ENCODE measurements at regions not wholly inside any gene's neighbourhood (a gene's known extent, or its start where the extent isn't known, plus 50 kb on each side); places are given as distances from the start of the nearest gene placed in this dataset.

DNA sequence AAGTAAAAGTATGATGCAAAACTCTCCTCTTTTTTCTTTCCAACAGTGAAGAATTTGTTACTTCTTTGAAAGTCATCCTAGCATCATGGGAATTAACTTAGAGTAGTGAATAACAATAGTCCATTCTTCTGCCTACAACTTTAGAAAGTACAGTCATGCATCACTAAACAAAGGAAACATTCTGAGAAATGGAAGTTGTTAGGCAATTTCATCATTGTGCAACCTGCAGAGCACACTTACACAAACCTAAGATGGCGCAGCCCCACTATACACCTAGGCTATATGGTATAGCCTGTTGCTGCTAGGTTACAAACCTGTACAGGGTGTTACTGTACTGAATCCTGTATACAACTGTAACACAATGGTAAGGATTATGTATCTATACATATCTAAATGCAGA lies 1209.3 kb upstream of the C9orf72 start:
- no peaks in the 10 kb centered on the region for H3K79me2 ChIP-seq (ENCODE audit: control insufficient read depth, insufficient read depth, low read length)
- H3K27ac ChIP-seq (ENCODE audit: control insufficient read depth, insufficient read depth, low read length): no peak overlapping the region
- no peak overlapping the region for H3K9ac ChIP-seq (ENCODE audit: control insufficient read depth, extremely low read depth, insufficient read depth, low read length)
- TF ChIP-seq EZH2 (IDR thresholded peaks at IDR 0.05; ENCODE audit: low read length): no peak
- TF ChIP-seq, protein P1, sequence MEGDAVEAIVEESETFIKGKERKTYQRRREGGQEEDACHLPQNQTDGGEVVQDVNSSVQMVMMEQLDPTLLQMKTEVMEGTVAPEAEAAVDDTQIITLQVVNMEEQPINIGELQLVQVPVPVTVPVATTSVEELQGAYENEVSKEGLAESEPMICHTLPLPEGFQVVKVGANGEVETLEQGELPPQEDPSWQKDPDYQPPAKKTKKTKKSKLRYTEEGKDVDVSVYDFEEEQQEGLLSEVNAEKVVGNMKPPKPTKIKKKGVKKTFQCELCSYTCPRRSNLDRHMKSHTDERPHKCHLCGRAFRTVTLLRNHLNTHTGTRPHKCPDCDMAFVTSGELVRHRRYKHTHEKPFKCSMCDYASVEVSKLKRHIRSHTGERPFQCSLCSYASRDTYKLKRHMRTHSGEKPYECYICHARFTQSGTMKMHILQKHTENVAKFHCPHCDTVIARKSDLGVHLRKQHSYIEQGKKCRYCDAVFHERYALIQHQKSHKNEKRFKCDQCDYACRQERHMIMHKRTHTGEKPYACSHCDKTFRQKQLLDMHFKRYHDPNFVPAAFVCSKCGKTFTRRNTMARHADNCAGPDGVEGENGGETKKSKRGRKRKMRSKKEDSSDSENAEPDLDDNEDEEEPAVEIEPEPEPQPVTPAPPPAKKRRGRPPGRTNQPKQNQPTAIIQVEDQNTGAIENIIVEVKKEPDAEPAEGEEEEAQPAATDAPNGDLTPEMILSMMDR (optimal IDR thresholded peaks at IDR 0.05 in 1 of 3, IDR thresholded peaks at IDR 0.05 in 1 of 3, conservative IDR thresholded peaks at IDR 0.05 in 1 of 3; ENCODE audit: extremely low read depth in 1 of 3, insufficient read depth in 2 of 3, low read length in 3 of 3): no peak
- DNase-seq (ENCODE audit: low read depth, low spot score) (peak; percentile 40), FAIRE-seq (peak; percentile 13)
- no peaks in the 10 kb centered on the region for H3K27me3 ChIP-seq (ENCODE audit: control insufficient read depth, extremely low read depth, insufficient read depth, low read length)
- no peaks in the 10 kb centered on the region for H3K9me3 ChIP-seq (ENCODE audit: control insufficient read depth, low read depth, low read length)
- H2AFZ ChIP-seq (ENCODE audit: control insufficient read depth, low read length): no peak overlapping the region
- no peaks in the 10 kb centered on the region for H3K36me3 ChIP-seq (ENCODE audit: control insufficient read depth in 2 of 2, extremely low read depth in 1 of 2, insufficient read depth in 2 of 2, low read length in 2 of 2)
- peaks cover 7% of the 10 kb centered on the region for H3K4me1 ChIP-seq (ENCODE audit: control insufficient read depth, extremely low read depth, insufficient read depth, low read length)
- H3K9me1 ChIP-seq (ENCODE audit: control insufficient read depth, extremely low read depth, insufficient read depth, low read length): no peaks in the 10 kb centered on the region
- dilution Hi-C loops (cut with MboI; ENCODE audit: extremely low pct_ligation_motif_present, low sequenced_read_pairs): no loop called here
- peak overlapping the region; percentile 2 for H3K4me2 ChIP-seq (ENCODE audit: control insufficient read depth, extremely low read depth, insufficient read depth, low read depth, low read length)
- no peak overlapping the region for H3K4me3 ChIP-seq (ENCODE audit: control insufficient read depth in 2 of 3, extremely low read depth in 1 of 3, insufficient read depth in 2 of 3, low read depth in 1 of 3, low read length in 3 of 3)
- H4K20me1 ChIP-seq (ENCODE audit: control insufficient read depth, extremely low read depth, insufficient read depth, low read length): no peaks in the 10 kb centered on the region

DNA sequence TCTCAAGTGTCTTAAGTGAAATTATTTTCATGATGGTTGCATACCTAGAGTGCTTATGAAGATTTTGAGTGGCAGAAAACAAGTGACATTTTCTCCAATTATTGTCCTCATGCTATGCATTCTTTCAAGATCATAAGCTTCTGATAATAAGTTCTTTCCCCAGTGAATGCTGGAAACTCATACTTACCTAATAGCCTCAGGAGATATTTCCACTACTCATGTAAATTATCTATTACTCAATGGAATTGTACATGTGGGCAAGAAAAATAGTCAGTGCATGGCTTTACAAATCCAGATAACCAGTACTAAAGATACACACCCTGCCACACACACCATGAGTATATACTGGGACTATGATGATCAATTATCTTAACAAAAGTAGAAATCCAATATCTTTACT lies 1219.4 kb upstream of the C9orf72 start:
- no peaks in the 10 kb centered on the region for H4K20me1 ChIP-seq (ENCODE audit: control insufficient read depth, extremely low read depth, insufficient read depth, low read length)
- no peak overlapping the region for H3K4me3 ChIP-seq (ENCODE audit: control insufficient read depth in 2 of 3, extremely low read depth in 1 of 3, insufficient read depth in 2 of 3, low read depth in 1 of 3, low read length in 3 of 3)
- no peaks in the 10 kb centered on the region for H3K79me2 ChIP-seq (ENCODE audit: control insufficient read depth, insufficient read depth, low read length)
- no peak for DNase-seq (ENCODE audit: low read depth, low spot score)
- H3K4me2 ChIP-seq (ENCODE audit: control insufficient read depth, extremely low read depth, insufficient read depth, low read depth, low read length): no peak overlapping the region
- no peak for FAIRE-seq
- H3K9me1 ChIP-seq (ENCODE audit: control insufficient read depth, extremely low read depth, insufficient read depth, low read length): no peaks in the 10 kb centered on the region
- H3K9ac ChIP-seq (ENCODE audit: control insufficient read depth, extremely low read depth, insufficient read depth, low read length): no peak overlapping the region
- no peaks in the 10 kb centered on the region for H3K4me1 ChIP-seq (ENCODE audit: control insufficient read depth, extremely low read depth, insufficient read depth, low read length)
- H3K27ac ChIP-seq (ENCODE audit: control insufficient read depth, insufficient read depth, low read length): no peak overlapping the region
- H2AFZ ChIP-seq (ENCODE audit: control insufficient read depth, low read length): no peak overlapping the region
- TF ChIP-seq, protein P1 (optimal IDR thresholded peaks at IDR 0.05 in 1 of 3, IDR thresholded peaks at IDR 0.05 in 1 of 3, conservative IDR thresholded peaks at IDR 0.05 in 1 of 3; ENCODE audit: extremely low read depth in 1 of 3, insufficient read depth in 2 of 3, low read length in 3 of 3): no peak
- TF ChIP-seq EZH2 (IDR thresholded peaks at IDR 0.05; ENCODE audit: low read length): no peak
- no peaks in the 10 kb centered on the region for H3K36me3 ChIP-seq (ENCODE audit: control insufficient read depth in 2 of 2, extremely low read depth in 1 of 2, insufficient read depth in 2 of 2, low read length in 2 of 2)
- dilution Hi-C loops (cut with MboI; ENCODE audit: extremely low pct_ligation_motif_present, low sequenced_read_pairs): no loop called here
- no peaks in the 10 kb centered on the region for H3K9me3 ChIP-seq (ENCODE audit: control insufficient read depth, low read depth, low read length)
- H3K27me3 ChIP-seq (ENCODE audit: control insufficient read depth, extremely low read depth, insufficient read depth, low read length): no peaks in the 10 kb centered on the region

Data from keratinocyte (primary cell).